Cerebellar nuclear complex (tissue), 1 donor: ENCODE measurements at regions not wholly inside any gene's neighbourhood (a gene's known extent, or its start where the extent isn't known, plus 50 kb on each side); places are given as distances from the start of the nearest gene placed in this dataset.

ENCODE experiments used
- DNase-seq, 2 experiments: peaks; one replicate each; lab custom pipeline; 2025; lab: John Stamatoyannopoulos, UW

- no peak for DNase-seq
Observed at GRCh38 chr18:4639628-4640310, 184.7 kb upstream of the DLGAP1 start.

- no peak for DNase-seq
Observed at GRCh38 chr18:4638680-4639079, 183.6 kb upstream of the DLGAP1 start.

GRCh38 chr18:4637876-4638275 is 182.8 kb upstream of the DLGAP1 start:
- no peak for DNase-seq

GRCh38 chr18:4636967-4637366 is 181.9 kb upstream of the DLGAP1 start:
- DNase-seq, result no peak

GRCh38 chr18:4631239-4631638 is 176.1 kb upstream of the DLGAP1 start:
- no peak for DNase-seq

- DNase-seq, result no peak
Observed at GRCh38 chr18:4605212-4605611, 150.1 kb upstream of the DLGAP1 start.

GRCh38 chr18:4603955-4604354 is 148.8 kb upstream of the DLGAP1 start:
- DNase-seq, result no peak

GRCh38 chr18:4599312-4599711 is 144.2 kb upstream of the DLGAP1 start:
- no peak for DNase-seq

GRCh38 chr18:4597301-4597700 is 142.2 kb upstream of the DLGAP1 start:
- DNase-seq, result no peak

GRCh38 chr18:4593895-4594294 is 138.8 kb upstream of the DLGAP1 start:
- no peak for DNase-seq

- no peak for DNase-seq
Observed at GRCh38 chr18:4593459-4593858, 138.4 kb upstream of the DLGAP1 start.

- no peak for DNase-seq
Observed at GRCh38 chr18:4589056-4589800, 134.1 kb upstream of the DLGAP1 start.

GRCh38 chr18:4587204-4587603 is 132.1 kb upstream of the DLGAP1 start:
- no peak for DNase-seq

- DNase-seq, result no peak
Observed at GRCh38 chr18:4586731-4587130, 131.6 kb upstream of the DLGAP1 start.

- no peak for DNase-seq
Observed at GRCh38 chr18:4582431-4583335, 127.6 kb upstream of the DLGAP1 start.

GRCh38 chr18:4581966-4582365 is 126.9 kb upstream of the DLGAP1 start:
- DNase-seq, result no peak

- DNase-seq, result no peak
Observed at GRCh38 chr18:4578449-4578848, 123.3 kb upstream of the DLGAP1 start.

- no peak for DNase-seq
Observed at GRCh38 chr18:4573735-4574134, 118.6 kb upstream of the DLGAP1 start.

GRCh38 chr18:4557502-4557901 is 102.4 kb upstream of the DLGAP1 start:
- DNase-seq, result no peak

GRCh38 chr18:4551001-4551360 is 95.9 kb upstream of the DLGAP1 start:
- no peak for DNase-seq

- no peak for DNase-seq
Observed at GRCh38 chr18:4549164-4549872, 94.2 kb upstream of the DLGAP1 start.

GRCh38 chr18:4547126-4547525 is 92.0 kb upstream of the DLGAP1 start:
- DNase-seq, result no peak
